ENCODE measurements at regions not wholly inside any gene's neighbourhood (a gene's known extent, or its start where the extent isn't known, plus 50 kb on each side); places are given as distances from the start of the nearest gene placed in this dataset.

DNA sequence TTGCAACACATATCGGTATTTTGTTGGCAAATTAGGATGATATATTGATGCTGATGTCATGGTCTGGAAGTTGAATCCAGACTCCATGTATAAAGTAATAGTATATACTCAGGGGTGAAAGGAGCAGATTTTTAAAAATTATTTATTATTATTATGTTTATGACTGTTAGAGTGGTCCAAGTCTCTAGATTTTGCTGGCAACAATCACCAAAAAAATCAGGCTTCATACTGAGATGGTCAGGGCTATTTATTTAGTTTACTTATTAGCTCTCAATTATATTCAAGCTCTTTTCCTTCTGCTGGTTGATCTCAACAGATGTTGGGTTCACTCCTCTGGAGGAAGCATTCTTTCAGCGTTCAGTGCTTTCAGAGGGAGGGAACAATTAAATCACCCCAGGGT is 73.9 kb upstream of the VCX3B start:
- POLR2A ChIA-PET (ENCODE audit: partially characterized antibody) = no interaction called here

More for the DNA sequence above, 73.9 kb upstream of the VCX3B start:
- H3K27me3 ChIP-seq (replicated peaks in 1 of 4; ENCODE audit: control insufficient read depth in 3 of 4, extremely low read depth in 1 of 4, insufficient read depth in 3 of 4, low read length in 3 of 4) = no peaks in the 10 kb centered on the region
- H3K23me2 ChIP-seq (ENCODE audit: low read depth, low read length) = no peaks in the 10 kb centered on the region
- H2BK15ac ChIP-seq (ENCODE audit: low read length) = no peak overlapping the region
- no peak overlapping the region for H3K4ac ChIP-seq (replicated peaks; ENCODE audit: insufficient read length, low read depth, low read length)
- H3K18ac ChIP-seq (ENCODE audit: extremely low read depth, low read length) = no peak overlapping the region
- no peaks in the 10 kb centered on the region for H3K4me1 ChIP-seq (replicated peaks in 1 of 4; ENCODE audit: control insufficient read depth in 3 of 4, insufficient read depth in 4 of 4, low read length in 3 of 4)
- H3K4me3 ChIP-seq (ENCODE audit: extremely low read depth in 1 of 4, insufficient read depth in 2 of 4, low read depth in 3 of 4, low read length in 4 of 4) = no peak overlapping the region
- H3K9me3 ChIP-seq (ENCODE audit: insufficient read depth in 2 of 2, low read depth in 1 of 2, low read length in 1 of 2) = no peaks in the 10 kb centered on the region
- H3K14ac ChIP-seq (ENCODE audit: insufficient read length) = no peak overlapping the region
- no peak overlapping the region for H3K9ac ChIP-seq (replicated peaks in 1 of 4; ENCODE audit: extremely low read depth in 1 of 4, low read depth in 3 of 4, low read length in 3 of 4)
- H2AFZ ChIP-seq (ENCODE audit: low read length) = no peak overlapping the region
- CTCF ChIA-PET (ENCODE audit: partially characterized antibody) = no interaction called here
- no peak overlapping the region for H4K91ac ChIP-seq (replicated peaks; ENCODE audit: insufficient read length, low read length)
- FAIRE-seq = no peak
- TF ChIP-seq RAD21 (IDR thresholded peaks at IDR 0.05 in 1 of 2, conservative IDR thresholded peaks at IDR 0.05 in 1 of 2; ENCODE audit: low read depth in 2 of 2, low read length in 2 of 2) (no peak), RXRA (IDR thresholded peaks at IDR 0.05; ENCODE audit: insufficient read depth, low read depth, low read length) (no peak), POLR2AphosphoS5 (IDR thresholded peaks at IDR 0.05; ENCODE audit: low read depth, low read length) (no peak), SIX5 (IDR thresholded peaks at IDR 0.05; ENCODE audit: low read depth, low read length) (no peak), BACH1 (IDR thresholded peaks at IDR 0.05; ENCODE audit: low read length) (no peak)
- H4K8ac ChIP-seq (ENCODE audit: extremely low read depth, insufficient read depth, low read length) = no peak overlapping the region
- H3K4me2 ChIP-seq (ENCODE audit: insufficient read depth in 1 of 2, low read depth in 2 of 2, low read length in 2 of 2) = no peak overlapping the region
- H2AK5ac ChIP-seq (ENCODE audit: low read depth, low read length) = no peak overlapping the region
- no peaks in the 10 kb centered on the region for H3K36me3 ChIP-seq (ENCODE audit: control insufficient read depth in 2 of 4, insufficient read depth in 4 of 4, low read length in 3 of 4)
- H3K56ac ChIP-seq (replicated peaks; ENCODE audit: insufficient read length, low read depth, low read length) = no peak overlapping the region
- H2BK12ac ChIP-seq (ENCODE audit: low read depth, low read length) = no peak overlapping the region
- H3K79me1 ChIP-seq (ENCODE audit: low read depth, low read length) = no peaks in the 10 kb centered on the region
- no peak overlapping the region for H4K5ac ChIP-seq (ENCODE audit: insufficient read length, low read depth, low read length)
- WGBS, 2 experiments (ENCODE audit: extremely low coverage in 1 of 2, insufficient coverage in 1 of 2, insufficient read length in 1 of 2, insufficient replicate concordance in 2 of 2, low coverage in 1 of 2, low lambda C conversion rate in 2 of 2, missing lambda C conversion rate in 1 of 2) = 92% methylated on average over 2 of the region's 2 CpGs; no CpG with 5 or more reads in 1 of the 2 experiments
- no peaks in the 10 kb centered on the region for H4K20me1 ChIP-seq (replicated peaks in 1 of 2; ENCODE audit: control insufficient read depth in 1 of 2, insufficient read depth in 2 of 2, low read length in 2 of 2)
- DNase-seq (ENCODE audit: low read depth in 1 of 2, low spot score in 2 of 2) = no peak
- no peak overlapping the region for H3K27ac ChIP-seq (ENCODE audit: low read depth, low read length)
- no peak overlapping the region for H2BK120ac ChIP-seq (replicated peaks; ENCODE audit: low read depth, low read length)
- no peak overlapping the region for H2BK20ac ChIP-seq (ENCODE audit: low read length)
- H3K79me2 ChIP-seq (ENCODE audit: control insufficient read depth in 1 of 2, insufficient read depth in 2 of 2, low read length in 2 of 2) = no peaks in the 10 kb centered on the region
- no peak overlapping the region for H2BK5ac ChIP-seq (ENCODE audit: low read depth, low read length)
- H3K23ac ChIP-seq (ENCODE audit: insufficient read length) = no peak overlapping the region
